HepG2 (cell line): ENCODE measurements at regions not wholly inside any gene's neighbourhood (a gene's known extent, or its start where the extent isn't known, plus 50 kb on each side); places are given as distances from the start of the nearest gene placed in this dataset.
"Not testable (repeated sequence)": the region's sequence is repeated elsewhere in the genome, so short reads cannot be mapped to it uniquely, and the experiment has no call there.

Experiments used
- ATAC-seq: fragments of 200-7000 bp; cut with Tn5 transposase; 3 replicates; pipeline ENCODE4 v1.9.1; 2020; ENCODE audit warnings: mild to moderate bottlenecking, moderate library complexity
- BruUV-seq: library from RNA; stranded (reverse); fragments of 400-500 nt; replicated peaks from 2 replicates; lab custom pipeline; 2021; lab: Mats Ljungman, UMichigan
- CTCF ChIA-PET: fragments of 300-600 bp; formaldehyde crosslinking; extraction: SDS; loops from one replicate; lab custom pipeline; 2021; ENCODE audit warnings: low total read pairs, inconsistent platforms, low intra/inter-chr PET ratio; lab: Yijun Ruan, JAX
- POLR2A ChIA-PET: fragments of 350-600 bp; sonication (Branson Sonifier 250); formaldehyde crosslinking; loops from one replicate; lab custom pipeline; 2020; ENCODE audit warnings: antibody characterized with exemption, inconsistent platforms; lab: Yijun Ruan, JAX
- DNase-seq: peaks from one replicate; pipeline ENCODE4 v3.0.0-alpha.2; 2015; ENCODE audit warnings: low spot score
- FAIRE-seq: peaks from 3 replicates; lab custom pipeline; 2011; peaks lifted over from hg19 to GRCh38; lab: Jason Lieb, UNC
- H2AFZ ChIP-seq: one replicate; pipeline ENCODE4 v1.6.1; 2011; ENCODE audit warnings: low read length, inconsistent platforms
- H3K27ac ChIP-seq: fragments of 300-600 bp; 3 replicates; pipeline ENCODE4 v1.8.0; 2011; ENCODE audit warnings: mixed run types, mild to moderate bottlenecking, mixed read lengths, low read length, inconsistent platforms; ENCODE audit not compliant: insufficient read depth; ENCODE audit errors: extremely low read length
- H3K27me3 ChIP-seq, 2 experiments: fragments of 200-600 bp in 1 of 2; 2 replicates in 1 of 2; 3 replicates in 1 of 2; pipeline versions ENCODE4 v1.6.0 to v1.8.0; 2011; ENCODE audit warnings: low read length in 2 of 2, mild to moderate bottlenecking in 2 of 2, moderate library complexity in 2 of 2, inconsistent platforms in 1 of 2; ENCODE audit not compliant: insufficient read depth in 2 of 2, control insufficient read depth in 1 of 2
- H3K36me3 ChIP-seq, 2 experiments: fragments of 200-600 bp in 1 of 2; replicated peaks in 1 of 2; 2 replicates in 1 of 2; 3 replicates in 1 of 2; pipeline versions ENCODE4 v1.5.1 to v1.8.0; 2011; ENCODE audit warnings: low read length in 2 of 2, inconsistent platforms in 1 of 2; ENCODE audit not compliant: insufficient read depth in 2 of 2, control insufficient read depth in 1 of 2
- H3K4me1 ChIP-seq: 2 replicates; pipeline ENCODE4 v1.5.1; 2012; ENCODE audit warnings: low read length, inconsistent platforms; ENCODE audit not compliant: insufficient read depth
- H3K4me2 ChIP-seq: 2 replicates; pipeline ENCODE4 v1.6.0; 2011; ENCODE audit warnings: low read depth, low read length, inconsistent platforms
- H3K4me3 ChIP-seq, 3 experiments: fragments of 200-600 bp in 1 of 3; sonication (generic), shearing (Covaris generic) in 1 of 3; replicated peaks in 1 of 3; 2 replicates each; pipeline ENCODE4 v1.5.1; 2011 to 2016; ENCODE audit warnings: low read length in 3 of 3, inconsistent platforms in 2 of 3, low read depth in 2 of 3, mild to moderate bottlenecking in 2 of 3, control low read depth in 1 of 3, mixed read lengths in 1 of 3; ENCODE audit not compliant: insufficient read depth in 1 of 3
- H3K79me2 ChIP-seq: one replicate; pipeline ENCODE4 v1.6.1; 2011; ENCODE audit warnings: low read length, inconsistent platforms; ENCODE audit not compliant: insufficient read depth
- H3K9ac ChIP-seq: 2 replicates; pipeline ENCODE4 v1.6.0; 2011; ENCODE audit warnings: mild to moderate bottlenecking, low read depth, low read length, inconsistent platforms; ENCODE audit not compliant: insufficient read depth
- H3K9me3 ChIP-seq: 2 replicates; pipeline ENCODE4 v1.5.1; 2012; ENCODE audit warnings: mild to moderate bottlenecking, low read length
- H4K20me1 ChIP-seq: 2 replicates; pipeline ENCODE4 v1.6.0; 2011; ENCODE audit warnings: inconsistent platforms, mild to moderate bottlenecking, low read length, moderate library complexity; ENCODE audit not compliant: insufficient read depth
- KDM1A ChIP-seq: IDR thresholded peaks from 2 replicates; pipeline ENCODE4 v1.6.1; 2016; ENCODE audit warnings: missing compliant biosample characterization
- ZMAT3 ChIP-seq: sonication (generic); formaldehyde crosslinking; conservative IDR thresholded peaks from 2 replicates; pipeline ENCODE4 v1.7.0; 2021; ENCODE audit warnings: missing genetic modification reagents
- ZNF20 ChIP-seq: sonication (generic); formaldehyde crosslinking; IDR thresholded peaks from 2 replicates; pipeline ENCODE4 v1.4.0; 2020; ENCODE audit warnings: mild to moderate bottlenecking, moderate library complexity, missing genetic modification reagents
- ZNF552 ChIP-seq: sonication (generic); formaldehyde crosslinking; IDR thresholded peaks from 2 replicates; pipeline ENCODE4 v1.9.0; 2022; ENCODE audit warnings: missing genetic modification reagents, mild to moderate bottlenecking, borderline replicate concordance
- WGBS: methylation state at CpG from one replicate; pipeline ENCODE4 v1.1.6; 2017; ENCODE audit warnings: low lambda C conversion rate; 5-methylcytosine and 5-hydroxymethylcytosine counted together
- in situ Hi-C: cut with HindIII; loops from 2 replicates; pipeline ENCODE4 v1.10.0; 2017; ENCODE audit warnings: low pct_unique_long_range_greater_than_20kb; ENCODE audit not compliant: extremely low pct_ligation_motif_present
- intact Hi-C: fragments of 100-400 bp; cut with micrococcal nuclease; formaldehyde crosslinking; loops from one replicate; pipeline ENCODE4 v1.10.0; 2022; ENCODE audit not compliant: unreplicated experiment
- TF ChIP-seq, protein P1 (sequence below): sonication (generic); formaldehyde crosslinking; IDR thresholded peaks from 2 replicates; pipeline ENCODE4 v1.4.0; 2020; ENCODE audit warnings: missing genetic modification reagents
- TF ChIP-seq, protein P2 (sequence below): IDR thresholded peaks from 2 replicates; pipeline ENCODE4 v1.6.1; 2016; ENCODE audit warnings: low read depth
- TF ChIP-seq, protein P3 (sequence below): sonication (generic); formaldehyde crosslinking; IDR thresholded peaks from 2 replicates; pipeline ENCODE4 v1.5.0; 2020; ENCODE audit warnings: missing genetic modification reagents

DNA sequence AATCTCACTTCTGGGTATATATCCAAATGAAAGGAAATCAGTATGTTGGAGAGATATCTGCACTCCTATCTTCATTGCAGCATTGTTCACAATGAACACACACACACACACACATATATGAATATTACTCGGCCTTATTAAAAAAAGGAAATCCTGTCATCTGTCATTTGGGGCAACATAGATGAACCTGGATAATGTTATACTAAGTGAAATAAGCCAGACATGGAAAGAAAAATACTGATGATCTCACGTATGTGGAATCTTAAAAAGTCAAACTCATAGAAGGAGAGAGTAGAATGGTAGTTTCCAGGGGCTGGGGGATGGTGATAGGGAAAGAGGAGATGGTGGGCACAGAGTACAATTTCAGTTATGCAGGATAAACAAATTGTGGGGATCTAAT, 100.3 kb downstream of the EMB start:
- CTCF ChIA-PET, result no interaction called here
- Histone ChIP-seq H3K27me3 (no peaks in the 10 kb centered on the region), H3K27ac (no peak overlapping the region), H3K9me3 (peaks cover 86% of the 10 kb centered on the region), H4K20me1 (no peaks in the 10 kb centered on the region), H3K36me3 (no peaks in the 10 kb centered on the region), H3K79me2 (no peaks in the 10 kb centered on the region), H3K4me1 (no peaks in the 10 kb centered on the region), H3K9ac (no peak overlapping the region), H3K4me3 (no peak overlapping the region), H2AFZ (no peak overlapping the region), H3K4me2 (no peak overlapping the region)
- no TSS peak for BruUV-seq
- intact Hi-C loops, result no loop called here
- POLR2A ChIA-PET, result no interaction called here
- FAIRE-seq, result no peak
- WGBS, result 0% methylated on average over 2 of the region's 2 CpGs
- no peak for DNase-seq
- no peak for ATAC-seq
- in situ Hi-C loops, result no loop called here
- no peak for TF ChIP-seq KDM1A (CRISPR knock-in tag)

DNA sequence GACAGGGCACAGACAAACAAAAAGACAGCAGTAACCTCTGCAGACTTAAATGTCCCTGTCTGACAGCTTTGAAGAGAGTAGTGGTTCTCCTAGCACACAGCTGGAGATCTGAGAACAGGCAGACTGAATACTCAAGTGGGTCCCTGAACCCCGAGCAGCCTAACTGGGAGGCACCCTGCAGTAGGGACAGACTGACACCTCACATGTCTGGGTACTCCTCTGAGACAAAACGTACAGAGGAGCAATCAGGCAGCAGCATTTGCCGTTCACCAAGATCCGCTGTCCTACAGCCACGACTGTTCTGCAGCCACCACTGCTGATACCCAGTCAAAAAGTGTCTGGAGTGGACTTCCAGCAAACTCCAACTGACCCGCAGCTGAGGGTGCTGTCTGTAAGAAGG, 110.5 kb downstream of the EMB start:
- H3K4me2 ChIP-seq, FAIRE-seq, H3K36me3 ChIP-seq, H3K79me2 ChIP-seq, in situ Hi-C loops, H3K9ac ChIP-seq, H3K4me3 ChIP-seq, POLR2A ChIA-PET, DNase-seq, H3K4me1 ChIP-seq, intact Hi-C loops, H3K27ac ChIP-seq, H3K27me3 ChIP-seq, H2AFZ ChIP-seq, ATAC-seq, CTCF ChIA-PET, H4K20me1 ChIP-seq, BruUV-seq: not testable (repeated sequence)
- H3K9me3 ChIP-seq, result peaks cover 20% of the 10 kb centered on the region
- WGBS, result 40% methylated on average over 5 of the region's 6 CpGs

DNA sequence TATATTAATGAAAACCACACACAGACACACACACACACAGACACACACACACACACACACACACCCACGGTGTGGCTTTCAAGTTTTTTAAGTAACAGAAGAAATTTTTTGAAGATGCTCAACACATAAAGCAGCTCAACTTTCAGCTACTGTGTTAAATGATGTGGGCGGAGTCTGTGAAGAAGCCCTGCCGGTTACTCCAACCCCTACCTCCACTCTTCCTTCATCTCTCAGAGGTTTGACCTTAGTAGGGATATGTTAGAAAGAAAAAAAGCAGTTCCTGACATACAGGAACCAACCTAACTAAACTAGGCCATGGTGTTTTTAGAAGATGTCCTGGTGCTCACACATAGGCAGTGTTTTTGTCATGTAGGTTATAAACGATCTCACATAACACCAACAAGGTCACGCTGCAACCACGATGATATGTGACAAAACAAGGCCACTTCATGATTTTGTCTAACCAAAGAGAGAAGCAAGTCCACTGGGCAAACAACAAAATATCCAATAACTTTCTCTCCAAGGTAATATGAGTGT, 112.8 kb downstream of the EMB start:
- 14% methylated on average over 6 of the region's 6 CpGs for WGBS
- H3K27me3 ChIP-seq, result no peaks in the 10 kb centered on the region
- H3K79me2 ChIP-seq, result no peaks in the 10 kb centered on the region
- BruUV-seq, result no TSS peak
- no peak overlapping the region for H3K9ac ChIP-seq
- in situ Hi-C loops, result no loop called here
- no peaks in the 10 kb centered on the region for H3K4me1 ChIP-seq
- FAIRE-seq (no peak), ATAC-seq (no peak), DNase-seq (no peak)
- ChIA-PET POLR2A (no interaction called here), CTCF (no interaction called here)
- H3K9me3 ChIP-seq, result peaks cover 20% of the 10 kb centered on the region
- H3K4me2 ChIP-seq, result no peak overlapping the region
- no peak overlapping the region for H2AFZ ChIP-seq
- intact Hi-C loops, result no loop called here
- no peak overlapping the region for H3K4me3 ChIP-seq
- no peak overlapping the region for H3K27ac ChIP-seq
- H3K36me3 ChIP-seq, result no peaks in the 10 kb centered on the region
- H4K20me1 ChIP-seq, result no peaks in the 10 kb centered on the region
- TF ChIP-seq ZMAT3 (CRISPR knock-in tag) (no peak), ZNF552 (no peak), KDM1A (CRISPR knock-in tag) (no peak), ZNF20 (CRISPR knock-in tag) (no peak)
- TF ChIP-seq, protein P1, sequence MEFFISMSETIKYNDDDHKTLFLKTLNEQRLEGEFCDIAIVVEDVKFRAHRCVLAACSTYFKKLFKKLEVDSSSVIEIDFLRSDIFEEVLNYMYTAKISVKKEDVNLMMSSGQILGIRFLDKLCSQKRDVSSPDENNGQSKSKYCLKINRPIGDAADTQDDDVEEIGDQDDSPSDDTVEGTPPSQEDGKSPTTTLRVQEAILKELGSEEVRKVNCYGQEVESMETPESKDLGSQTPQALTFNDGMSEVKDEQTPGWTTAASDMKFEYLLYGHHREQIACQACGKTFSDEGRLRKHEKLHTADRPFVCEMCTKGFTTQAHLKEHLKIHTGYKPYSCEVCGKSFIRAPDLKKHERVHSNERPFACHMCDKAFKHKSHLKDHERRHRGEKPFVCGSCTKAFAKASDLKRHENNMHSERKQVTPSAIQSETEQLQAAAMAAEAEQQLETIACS (CRISPR knock-in tag), result no peak
- TF ChIP-seq, protein P2, sequence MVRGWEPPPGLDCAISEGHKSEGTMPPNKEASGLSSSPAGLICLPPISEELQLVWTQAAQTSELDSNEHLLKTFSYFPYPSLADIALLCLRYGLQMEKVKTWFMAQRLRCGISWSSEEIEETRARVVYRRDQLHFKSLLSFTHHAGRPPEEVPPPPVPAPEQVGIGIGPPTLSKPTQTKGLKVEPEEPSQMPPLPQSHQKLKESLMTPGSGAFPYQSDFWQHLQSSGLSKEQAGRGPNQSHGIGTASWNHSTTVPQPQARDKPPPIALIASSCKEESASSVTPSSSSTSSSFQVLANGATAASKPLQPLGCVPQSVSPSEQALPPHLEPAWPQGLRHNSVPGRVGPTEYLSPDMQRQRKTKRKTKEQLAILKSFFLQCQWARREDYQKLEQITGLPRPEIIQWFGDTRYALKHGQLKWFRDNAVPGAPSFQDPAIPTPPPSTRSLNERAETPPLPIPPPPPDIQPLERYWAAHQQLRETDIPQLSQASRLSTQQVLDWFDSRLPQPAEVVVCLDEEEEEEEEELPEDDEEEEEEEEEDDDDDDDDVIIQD (CRISPR knock-in tag), result no peak
- TF ChIP-seq, protein P3, sequence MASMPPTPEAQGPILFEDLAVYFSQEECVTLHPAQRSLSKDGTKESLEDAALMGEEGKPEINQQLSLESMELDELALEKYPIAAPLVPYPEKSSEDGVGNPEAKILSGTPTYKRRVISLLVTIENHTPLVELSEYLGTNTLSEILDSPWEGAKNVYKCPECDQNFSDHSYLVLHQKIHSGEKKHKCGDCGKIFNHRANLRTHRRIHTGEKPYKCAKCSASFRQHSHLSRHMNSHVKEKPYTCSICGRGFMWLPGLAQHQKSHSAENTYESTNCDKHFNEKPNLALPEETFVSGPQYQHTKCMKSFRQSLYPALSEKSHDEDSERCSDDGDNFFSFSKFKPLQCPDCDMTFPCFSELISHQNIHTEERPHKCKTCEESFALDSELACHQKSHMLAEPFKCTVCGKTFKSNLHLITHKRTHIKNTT, result no peak
